ENCODE measurements at regions not wholly inside any gene's neighbourhood (a gene's known extent, or its start where the extent isn't known, plus 50 kb on each side); places are given as distances from the start of the nearest gene placed in this dataset.

- H3K27ac ChIP-seq (ENCODE audit: low read depth in 2 of 2, low read length in 2 of 2), result no peak overlapping the region
- H3K9me3 ChIP-seq (ENCODE audit: control insufficient read depth in 2 of 3, insufficient read depth in 1 of 3, low read length in 3 of 3), result no peaks in the 10 kb centered on the region
- no peaks in the 10 kb centered on the region for H3K27me3 ChIP-seq (ENCODE audit: control insufficient read depth, insufficient read depth, low read length)
- intact Hi-C loops (cut with DNase I), result no loop called here
- no peak overlapping the region for H3K4me3 ChIP-seq (ENCODE audit: low read length in 3 of 3)
- no peaks in the 10 kb centered on the region for H3K4me1 ChIP-seq (ENCODE audit: control insufficient read depth in 2 of 3, insufficient read depth in 2 of 3, low read depth in 1 of 3, low read length in 3 of 3)
- no peaks in the 10 kb centered on the region for H3K36me3 ChIP-seq (ENCODE audit: control insufficient read depth in 2 of 3, insufficient read depth in 3 of 3, low read length in 3 of 3)
- no peak overlapping the region for H3K9ac ChIP-seq (ENCODE audit: low read length in 3 of 3)
- no peak for TF ChIP-seq CTCF (IDR thresholded peaks at IDR 0.05; ENCODE audit: borderline replicate concordance, extremely low read depth, insufficient read depth)
- FAIRE-seq (no peak), DNase-seq (no peak)
Observed at GRCh38 chr9:99438596-99438995, 216.5 kb downstream of the SEC61B start.

GRCh38 chr9:99441829-99442228, 219.7 kb downstream of the SEC61B start:
- intact Hi-C loops (cut with DNase I), result no loop called here
- H3K9ac ChIP-seq (ENCODE audit: low read length in 3 of 3), result no peak overlapping the region
- no peak for DNase-seq
- no peak overlapping the region for H3K4me3 ChIP-seq (ENCODE audit: low read length in 3 of 3)
- no peaks in the 10 kb centered on the region for H3K9me3 ChIP-seq (ENCODE audit: control insufficient read depth in 2 of 3, insufficient read depth in 1 of 3, low read length in 3 of 3)
- H3K27me3 ChIP-seq (ENCODE audit: control insufficient read depth, insufficient read depth, low read length), result no peaks in the 10 kb centered on the region
- H3K27ac ChIP-seq (ENCODE audit: low read depth in 2 of 2, low read length in 2 of 2), result no peak overlapping the region
- no peak for TF ChIP-seq CTCF (IDR thresholded peaks at IDR 0.05; ENCODE audit: borderline replicate concordance, extremely low read depth, insufficient read depth)
- no peak for FAIRE-seq
- no peaks in the 10 kb centered on the region for H3K36me3 ChIP-seq (ENCODE audit: control insufficient read depth in 2 of 3, insufficient read depth in 3 of 3, low read length in 3 of 3)
- H3K4me1 ChIP-seq (ENCODE audit: control insufficient read depth in 2 of 3, insufficient read depth in 2 of 3, low read depth in 1 of 3, low read length in 3 of 3), result no peaks in the 10 kb centered on the region

- TF ChIP-seq CTCF (IDR thresholded peaks at IDR 0.05; ENCODE audit: borderline replicate concordance, extremely low read depth, insufficient read depth), result no peak
- H3K36me3 ChIP-seq (ENCODE audit: control insufficient read depth in 2 of 3, insufficient read depth in 3 of 3, low read length in 3 of 3), result no peaks in the 10 kb centered on the region
- no peak for DNase-seq
- H3K4me1 ChIP-seq (ENCODE audit: control insufficient read depth in 2 of 3, insufficient read depth in 2 of 3, low read depth in 1 of 3, low read length in 3 of 3), result no peaks in the 10 kb centered on the region
- no peak for FAIRE-seq
- H3K27me3 ChIP-seq (ENCODE audit: control insufficient read depth, insufficient read depth, low read length), result no peaks in the 10 kb centered on the region
- intact Hi-C loops (cut with DNase I), result no loop called here
- no peaks in the 10 kb centered on the region for H3K9me3 ChIP-seq (ENCODE audit: control insufficient read depth in 2 of 3, insufficient read depth in 1 of 3, low read length in 3 of 3)
- no peak overlapping the region for H3K27ac ChIP-seq (ENCODE audit: low read depth in 2 of 2, low read length in 2 of 2)
- H3K9ac ChIP-seq (ENCODE audit: low read length in 3 of 3), result no peak overlapping the region
- no peak overlapping the region for H3K4me3 ChIP-seq (ENCODE audit: low read length in 3 of 3)
Observed at GRCh38 chr9:99445371-99445891, 223.3 kb downstream of the SEC61B start.

- Histone ChIP-seq H3K9me3 (ENCODE audit: control insufficient read depth in 2 of 3, insufficient read depth in 1 of 3, low read length in 3 of 3) (no peaks in the 10 kb centered on the region), H3K27me3 (ENCODE audit: control insufficient read depth, insufficient read depth, low read length) (no peaks in the 10 kb centered on the region), H3K36me3 (ENCODE audit: control insufficient read depth in 2 of 3, insufficient read depth in 3 of 3, low read length in 3 of 3) (no peaks in the 10 kb centered on the region), H3K4me3 (ENCODE audit: low read length in 3 of 3) (no peak overlapping the region), H3K9ac (ENCODE audit: low read length in 3 of 3) (no peak overlapping the region), H3K4me1 (ENCODE audit: control insufficient read depth in 2 of 3, insufficient read depth in 2 of 3, low read depth in 1 of 3, low read length in 3 of 3) (no peaks in the 10 kb centered on the region), H3K27ac (ENCODE audit: low read depth in 2 of 2, low read length in 2 of 2) (no peak overlapping the region)
- DNase-seq, result no peak
- intact Hi-C loops (cut with DNase I), result no loop called here
- no peak for FAIRE-seq
- TF ChIP-seq CTCF (IDR thresholded peaks at IDR 0.05; ENCODE audit: borderline replicate concordance, extremely low read depth, insufficient read depth), result no peak
Observed at GRCh38 chr9:99445920-99446319, 223.8 kb downstream of the SEC61B start.

Data from kidney (tissue), 13 donors.